B cell (primary cell): ENCODE measurements at regions not wholly inside any gene's neighbourhood (a gene's known extent, or its start where the extent isn't known, plus 50 kb on each side); places are given as distances from the start of the nearest gene placed in this dataset.

Experiments used
- CTCF ChIP-seq: fragments of 200-600 bp; IDR thresholded peaks from one replicate; pipeline ENCODE4 v1.8.0; 2022; ENCODE audit warnings: antibody characterized with exemption, mild to moderate bottlenecking
- EZH2 ChIP-seq: IDR thresholded peaks from 2 replicates; pipeline ENCODE4 v1.6.1; 2012; ENCODE audit warnings: borderline replicate concordance, low read depth, mild to moderate bottlenecking, moderate library complexity, low read length; ENCODE audit not compliant: insufficient read depth, poor library complexity, severe bottlenecking

GRCh38 chr2:21412944-21413443, 289.2 kb downstream of the TDRD15 start:
- TF ChIP-seq CTCF: no peak
- no peak for TF ChIP-seq EZH2
